Cardiac muscle cell (in vitro differentiated cells and primary cell): ENCODE measurements at regions not wholly inside any gene's neighbourhood (a gene's known extent, or its start where the extent isn't known, plus 50 kb on each side); places are given as distances from the start of the nearest gene placed in this dataset.

Experiments
- DNase-seq, 2 donors: peaks; one replicate each; pipeline versions ENCODE4 v3.0.0 to v3.0.0-alpha.2; 2010 to 2017; ENCODE audit warnings: low read depth in 1 of 2, low spot score in 1 of 2
- H3K27ac ChIP-seq: fragments of 200-600 bp; sonication (generic); 2 replicates; pipeline ENCODE4 v1.5.1; 2016
- H3K27me3 ChIP-seq: fragments of 200-600 bp; sonication (generic); 2 replicates; pipeline ENCODE4 v1.6.0; 2016; ENCODE audit warnings: control low read depth
- H3K36me3 ChIP-seq: fragments of 200-600 bp; sonication (generic); 2 replicates; pipeline ENCODE4 v1.5.1; 2016; ENCODE audit warnings: control low read depth
- H3K4me1 ChIP-seq: fragments of 200-600 bp; sonication (generic); 2 replicates; pipeline ENCODE4 v1.8.1; 2017; ENCODE audit warnings: low read depth, mild to moderate bottlenecking, mixed run types
- H3K4me3 ChIP-seq: fragments of 200-600 bp; sonication (generic); 2 replicates; pipeline ENCODE4 v1.5.1; 2016; ENCODE audit warnings: mild to moderate bottlenecking
- H3K9me3 ChIP-seq: fragments of 200-600 bp; sonication (generic); 2 replicates; pipeline ENCODE4 v1.5.1; 2017; ENCODE audit warnings: low read depth, mild to moderate bottlenecking, control low read depth
- CTCF ChIP-seq: IDR thresholded peaks from 2 replicates; pipeline ENCODE4 v1.5.1; 2012; ENCODE audit warnings: low read depth, mild to moderate bottlenecking, low read length

DNA sequence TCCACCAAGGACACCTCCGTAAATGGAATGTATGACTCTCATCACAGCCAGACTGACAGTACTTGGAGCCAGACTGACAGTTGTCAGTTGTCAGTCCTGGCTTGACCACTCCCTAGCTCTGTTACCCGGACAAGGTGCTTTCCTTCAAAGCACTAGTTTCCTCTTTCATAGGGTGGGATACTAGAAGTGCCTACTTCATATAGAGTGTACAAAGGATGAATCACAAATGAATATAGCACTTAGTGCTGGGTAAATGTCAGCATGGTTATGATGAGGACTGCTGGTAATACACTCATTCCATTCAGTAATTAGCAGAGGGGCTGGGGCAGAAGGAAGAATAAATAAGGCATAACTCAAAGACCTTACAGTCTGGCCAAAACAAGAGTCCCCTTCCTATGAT, 91.4 kb downstream of the ARL4C start:
- H3K4me3 ChIP-seq, result no peak overlapping the region
- no peaks in the 10 kb centered on the region for H3K4me1 ChIP-seq
- H3K36me3 ChIP-seq, result no peaks in the 10 kb centered on the region
- no peak for DNase-seq
- no peak overlapping the region for H3K27ac ChIP-seq
- no peak for TF ChIP-seq CTCF
- H3K27me3 ChIP-seq, result no peaks in the 10 kb centered on the region
- H3K9me3 ChIP-seq, result no peaks in the 10 kb centered on the region

- no peak for DNase-seq
- no peak for TF ChIP-seq CTCF
- Histone ChIP-seq H3K4me1 (no peaks in the 10 kb centered on the region), H3K27me3 (no peaks in the 10 kb centered on the region), H3K36me3 (no peaks in the 10 kb centered on the region), H3K4me3 (no peak overlapping the region), H3K9me3 (no peaks in the 10 kb centered on the region), H3K27ac (no peak overlapping the region)
Measured at GRCh38 chr2:234404957-234405356, 91.9 kb downstream of the ARL4C start.

GRCh38 chr2:234403751-234404150, 93.1 kb downstream of the ARL4C start:
- H3K27ac ChIP-seq, result no peak overlapping the region
- H3K36me3 ChIP-seq, result no peaks in the 10 kb centered on the region
- TF ChIP-seq CTCF, result no peak
- H3K4me3 ChIP-seq, result no peak overlapping the region
- H3K9me3 ChIP-seq, result no peaks in the 10 kb centered on the region
- no peaks in the 10 kb centered on the region for H3K27me3 ChIP-seq
- no peaks in the 10 kb centered on the region for H3K4me1 ChIP-seq
- no peak for DNase-seq

- no peaks in the 10 kb centered on the region for H3K36me3 ChIP-seq
- H3K4me3 ChIP-seq, result no peak overlapping the region
- peak in 1 of 2 donors; percentile 7 for DNase-seq
- no peak for TF ChIP-seq CTCF
- H3K9me3 ChIP-seq, result no peaks in the 10 kb centered on the region
- H3K27me3 ChIP-seq, result no peaks in the 10 kb centered on the region
- H3K27ac ChIP-seq, result no peak overlapping the region
- H3K4me1 ChIP-seq, result no peaks in the 10 kb centered on the region
Measured at GRCh38 chr2:234403074-234403473, 93.8 kb downstream of the ARL4C start.

DNA sequence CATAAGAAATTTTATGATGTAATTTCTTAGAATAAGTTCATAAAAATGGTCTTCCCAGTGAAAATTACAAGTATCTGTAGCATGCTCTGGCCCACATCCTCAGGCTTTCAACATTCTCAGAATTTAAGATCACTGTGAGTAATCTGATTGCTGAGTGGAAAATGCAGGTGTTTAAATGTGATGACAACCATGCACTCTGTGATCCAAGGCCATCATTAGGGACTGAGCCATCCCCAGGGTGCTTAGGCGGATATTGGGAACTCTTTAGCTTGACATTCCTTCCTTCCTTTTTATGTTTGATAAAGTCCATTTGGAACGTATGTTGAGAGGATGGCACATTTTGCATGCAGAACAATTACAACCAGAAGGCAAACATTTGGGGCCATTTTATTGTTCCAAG, 95.5 kb downstream of the ARL4C start:
- Histone ChIP-seq H3K4me3 (no peak overlapping the region), H3K9me3 (no peaks in the 10 kb centered on the region), H3K27ac (no peak overlapping the region), H3K27me3 (no peaks in the 10 kb centered on the region), H3K36me3 (no peaks in the 10 kb centered on the region), H3K4me1 (no peaks in the 10 kb centered on the region)
- no peak for TF ChIP-seq CTCF
- no peak for DNase-seq
